H9 (cell line): ENCODE measurements at regions not wholly inside any gene's neighbourhood (a gene's known extent, or its start where the extent isn't known, plus 50 kb on each side); places are given as distances from the start of the nearest gene placed in this dataset.

Experiments
- DNase-seq: peaks from one replicate; pipeline ENCODE4 v3.0.0-alpha.2; 2017
- H2AFZ ChIP-seq: one replicate; pipeline ENCODE4 v1.6.1; 2013; ENCODE audit warnings: mild to moderate bottlenecking, low read length, control low read depth, moderate library complexity
- H2AK5ac ChIP-seq: 2 replicates; pipeline ENCODE4 v1.6.1; 2013; ENCODE audit warnings: low read length, control low read depth, mixed read lengths; ENCODE audit not compliant: insufficient read length
- H2BK120ac ChIP-seq: one replicate; pipeline ENCODE4 v1.6.1; 2013; ENCODE audit warnings: low read depth, mild to moderate bottlenecking, low read length, control low read depth, inconsistent platforms; ENCODE audit not compliant: poor library complexity, severe bottlenecking
- H2BK12ac ChIP-seq: 2 replicates; pipeline ENCODE4 v1.6.1; 2013; ENCODE audit warnings: low read length, control low read depth, mixed read lengths, low read depth; ENCODE audit not compliant: insufficient read length
- H2BK15ac ChIP-seq: 2 replicates; pipeline ENCODE4 v1.6.1; 2013; ENCODE audit warnings: low read depth, low read length, control low read depth
- H2BK20ac ChIP-seq: one replicate; pipeline ENCODE4 v1.6.1; 2013; ENCODE audit warnings: low read depth, mild to moderate bottlenecking, low read length, control low read depth, inconsistent platforms; ENCODE audit not compliant: poor library complexity, severe bottlenecking
- H2BK5ac ChIP-seq: 2 replicates; pipeline ENCODE4 v1.6.1; 2013; ENCODE audit warnings: low read length, control low read depth, mixed read lengths; ENCODE audit not compliant: insufficient read length
- H3K14ac ChIP-seq: 2 replicates; pipeline ENCODE4 v1.6.1; 2013; ENCODE audit warnings: low read length, control low read depth; ENCODE audit not compliant: insufficient read depth
- H3K18ac ChIP-seq: 2 replicates; pipeline ENCODE4 v1.6.1; 2013; ENCODE audit warnings: low read depth, mild to moderate bottlenecking, mixed read lengths, low read length, control low read depth; ENCODE audit not compliant: insufficient read length
- H3K23ac ChIP-seq: 2 replicates; pipeline ENCODE4 v1.6.1; 2013; ENCODE audit warnings: low read length, control low read depth, mixed read lengths, low read depth; ENCODE audit not compliant: insufficient read length
- H3K23me2 ChIP-seq: 2 replicates; pipeline ENCODE4 v1.6.1; 2013; ENCODE audit warnings: low read depth, mild to moderate bottlenecking, mixed read lengths, low read length, control low read depth; ENCODE audit not compliant: insufficient read length, poor library complexity, severe bottlenecking
- H3K27ac ChIP-seq: 2 replicates; pipeline ENCODE4 v1.5.1; 2013; ENCODE audit warnings: low read length, control low read depth, mixed read lengths, low read depth; ENCODE audit not compliant: insufficient read length
- H3K27me3 ChIP-seq: 2 replicates; pipeline ENCODE4 v1.6.1; 2013; ENCODE audit warnings: low read length, control low read depth, inconsistent platforms; ENCODE audit not compliant: insufficient read depth
- H3K4ac ChIP-seq: 2 replicates; pipeline ENCODE4 v1.6.1; 2013; ENCODE audit warnings: low read depth, mild to moderate bottlenecking, control low read depth, inconsistent platforms, low read length, moderate library complexity
- H3K4me1 ChIP-seq: 2 replicates; pipeline ENCODE4 v1.6.1; 2013; ENCODE audit warnings: low read length, control low read depth, inconsistent platforms; ENCODE audit not compliant: insufficient read depth
- H3K4me2 ChIP-seq: 2 replicates; pipeline ENCODE4 v1.6.1; 2013; ENCODE audit warnings: low read length, control low read depth, mixed read lengths; ENCODE audit not compliant: insufficient read length, insufficient read depth
- H3K56ac ChIP-seq: 2 replicates; pipeline ENCODE4 v1.6.1; 2013; ENCODE audit warnings: low read depth, mild to moderate bottlenecking, mixed read lengths, low read length, control low read depth; ENCODE audit not compliant: insufficient read length
- H3K79me1 ChIP-seq: 2 replicates; pipeline ENCODE4 v1.6.1; 2013; ENCODE audit warnings: low read depth, mild to moderate bottlenecking, moderate library complexity, low read length, control low read depth, inconsistent platforms; ENCODE audit not compliant: insufficient read depth, poor library complexity, severe bottlenecking
- H3K79me2 ChIP-seq: 2 replicates; pipeline ENCODE4 v1.6.1; 2013; ENCODE audit warnings: low read length, control low read depth, inconsistent platforms; ENCODE audit not compliant: insufficient read depth
- H3K9ac ChIP-seq: 2 replicates; pipeline ENCODE4 v1.6.1; 2013; ENCODE audit warnings: low read length, control low read depth, mixed read lengths; ENCODE audit not compliant: insufficient read length; ENCODE audit errors: extremely low read depth
- H3K9me3 ChIP-seq: one replicate; pipeline ENCODE4 v1.6.1; 2013; ENCODE audit warnings: low read depth, low read length, inconsistent platforms; ENCODE audit not compliant: control insufficient read depth
- H3T11ph ChIP-seq: one replicate; pipeline ENCODE4 v1.6.1; 2013; ENCODE audit warnings: mild to moderate bottlenecking, low read length, control low read depth, inconsistent platforms
- H4K20me1 ChIP-seq: one replicate; pipeline ENCODE4 v1.6.1; 2013; ENCODE audit not compliant: control insufficient read depth, insufficient read length, insufficient read depth
- H4K5ac ChIP-seq: 2 replicates; pipeline ENCODE4 v1.6.1; 2013; ENCODE audit warnings: low read depth, mild to moderate bottlenecking, mixed read lengths, low read length, control low read depth; ENCODE audit not compliant: insufficient read length
- H4K8ac ChIP-seq: replicated peaks from 2 replicates; pipeline ENCODE4 v1.6.1; 2013; ENCODE audit warnings: low read length, control low read depth, mixed read lengths, low read depth; ENCODE audit not compliant: insufficient read length
- H4K91ac ChIP-seq: 2 replicates; pipeline ENCODE4 v1.6.1; 2013; ENCODE audit warnings: low read depth, mild to moderate bottlenecking, moderate library complexity, mixed read lengths, low read length, control low read depth; ENCODE audit not compliant: insufficient read length
- H3K27ac Mint-ChIP-seq, 3 experiments: 2 replicates in 2 of 3; 3 replicates in 1 of 3; pipeline ENCODE4 v1.8.0; 2020 to 2021; ENCODE audit warnings: mixed read lengths in 3 of 3, mild to moderate bottlenecking in 1 of 3, moderate library complexity in 1 of 3
- H3K27me3 Mint-ChIP-seq: 2 replicates; pipeline ENCODE4 v1.8.0; 2021; ENCODE audit warnings: low read depth, mild to moderate bottlenecking, moderate library complexity, mixed read lengths
- H3K36me3 Mint-ChIP-seq, 3 experiments: 2 replicates in 2 of 3; 3 replicates in 1 of 3; pipeline ENCODE4 v1.8.0; 2020 to 2021; ENCODE audit warnings: low read depth in 3 of 3, mixed read lengths in 3 of 3; ENCODE audit not compliant: insufficient read depth in 1 of 3
- H3K4me1 Mint-ChIP-seq, 2 experiments: 2 replicates each; pipeline ENCODE4 v1.8.0; 2020; ENCODE audit warnings: mixed read lengths in 2 of 2
- H3K4me3 Mint-ChIP-seq, 2 experiments: 2 replicates in 1 of 2; 3 replicates in 1 of 2; pipeline ENCODE4 v1.8.0; 2020 to 2021; ENCODE audit warnings: mild to moderate bottlenecking in 2 of 2, mixed read lengths in 2 of 2, moderate library complexity in 1 of 2
- H3K9me3 Mint-ChIP-seq, 2 experiments: 2 replicates in 1 of 2; 3 replicates in 1 of 2; pipeline ENCODE4 v1.8.0; 2020; ENCODE audit warnings: mild to moderate bottlenecking in 2 of 2, mixed read lengths in 2 of 2, moderate library complexity in 1 of 2
- WGBS: extraction: QIAGEN DNeasy Blood & Tissue Kit; methylation state at CpG from one replicate; pipeline ENCODE4 v1.1.7; 2013; ENCODE audit warnings: missing lambda C conversion rate, low lambda C conversion rate, mixed read lengths; ENCODE audit not compliant: insufficient read length; ENCODE audit errors: extremely low coverage; 5-methylcytosine and 5-hydroxymethylcytosine counted together
- TF ChIP-seq, protein P1 (sequence below): fragments of 200-600 bp; sonication (generic); conservative IDR thresholded peaks from 3 replicates; pipeline ENCODE4 v1.8.0; 2021; ENCODE audit warnings: antibody characterized with exemption, mild to moderate bottlenecking

DNA sequence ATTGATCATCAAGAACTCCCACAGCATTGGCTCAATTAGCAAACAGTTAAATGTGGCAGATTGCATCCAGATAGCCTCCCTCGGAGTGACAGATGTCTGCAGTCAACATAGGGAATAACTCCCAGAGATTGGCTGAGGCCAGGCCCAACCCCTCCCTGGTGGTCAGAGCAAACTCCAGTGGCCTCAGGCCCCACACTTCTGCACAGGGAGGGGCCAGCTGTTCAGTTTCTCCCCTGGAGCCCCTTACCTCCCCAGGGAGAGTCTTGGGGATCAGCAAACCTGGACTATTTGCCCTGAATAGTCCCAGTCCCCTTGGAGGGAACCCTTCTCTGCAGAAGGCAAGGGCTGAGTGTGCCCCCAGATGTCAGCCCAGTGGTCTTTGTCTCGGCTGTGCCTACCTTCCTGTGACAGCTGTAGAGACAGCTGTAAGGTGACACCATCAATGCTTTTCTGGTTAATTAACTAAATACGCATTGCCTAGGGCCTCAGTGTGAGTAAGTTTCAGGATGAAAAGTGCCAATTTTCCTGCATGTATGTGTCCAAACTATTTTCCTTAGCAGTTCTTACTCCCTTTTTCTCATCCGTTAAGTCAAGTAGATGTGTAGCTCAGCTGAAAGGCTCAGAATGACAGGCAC is 102.7 kb upstream of the UQCRFS1 start:
- Histone ChIP-seq H3K18ac (no peak overlapping the region), H3K79me1 (no peaks in the 10 kb centered on the region), H3K4ac (no peak overlapping the region), H3K27ac (no peak overlapping the region), H4K91ac (no peak overlapping the region), H2BK15ac (no peak overlapping the region), H3K23ac (no peak overlapping the region), H3K4me2 (no peak overlapping the region), H3K79me2 (no peaks in the 10 kb centered on the region), H4K5ac (no peak overlapping the region), H2BK5ac (no peak overlapping the region), H3K9me3 (no peaks in the 10 kb centered on the region), H2BK20ac (no peak overlapping the region), H3K23me2 (no peaks in the 10 kb centered on the region), H3K4me1 (peaks cover 3% of the 10 kb centered on the region; the same call in 1 of the 2 replicates), H2AK5ac (no peak overlapping the region), H2BK120ac (no peak overlapping the region), H3K14ac (no peak overlapping the region), H3K27me3 (no peaks in the 10 kb centered on the region), H4K20me1 (no peaks in the 10 kb centered on the region), H3T11ph (no peak overlapping the region), H4K8ac (no peak overlapping the region), H2AFZ (no peak overlapping the region), H2BK12ac (no peak overlapping the region), H3K56ac (no peak overlapping the region), H3K9ac (no peak overlapping the region)
- Mint-ChIP-seq H3K9me3 (no peaks in the 10 kb centered on the region; a peak in 1 of 5 replicates), H3K36me3 (no peaks in the 10 kb centered on the region), H3K27ac (no peak overlapping the region), H3K4me3 (no peak overlapping the region), H3K4me1 (peaks cover 20 to 23% of the 10 kb centered on the region in 2 experiments), H3K27me3 (peaks cover 43% of the 10 kb centered on the region)
- TF ChIP-seq, protein P1, sequence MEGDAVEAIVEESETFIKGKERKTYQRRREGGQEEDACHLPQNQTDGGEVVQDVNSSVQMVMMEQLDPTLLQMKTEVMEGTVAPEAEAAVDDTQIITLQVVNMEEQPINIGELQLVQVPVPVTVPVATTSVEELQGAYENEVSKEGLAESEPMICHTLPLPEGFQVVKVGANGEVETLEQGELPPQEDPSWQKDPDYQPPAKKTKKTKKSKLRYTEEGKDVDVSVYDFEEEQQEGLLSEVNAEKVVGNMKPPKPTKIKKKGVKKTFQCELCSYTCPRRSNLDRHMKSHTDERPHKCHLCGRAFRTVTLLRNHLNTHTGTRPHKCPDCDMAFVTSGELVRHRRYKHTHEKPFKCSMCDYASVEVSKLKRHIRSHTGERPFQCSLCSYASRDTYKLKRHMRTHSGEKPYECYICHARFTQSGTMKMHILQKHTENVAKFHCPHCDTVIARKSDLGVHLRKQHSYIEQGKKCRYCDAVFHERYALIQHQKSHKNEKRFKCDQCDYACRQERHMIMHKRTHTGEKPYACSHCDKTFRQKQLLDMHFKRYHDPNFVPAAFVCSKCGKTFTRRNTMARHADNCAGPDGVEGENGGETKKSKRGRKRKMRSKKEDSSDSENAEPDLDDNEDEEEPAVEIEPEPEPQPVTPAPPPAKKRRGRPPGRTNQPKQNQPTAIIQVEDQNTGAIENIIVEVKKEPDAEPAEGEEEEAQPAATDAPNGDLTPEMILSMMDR = no peak
- WGBS = no CpG with 5 or more reads among the region's 4 CpGs
- DNase-seq = no peak
